ENCODE measurements at regions not wholly inside any gene's neighbourhood (a gene's known extent, or its start where the extent isn't known, plus 50 kb on each side); places are given as distances from the start of the nearest gene placed in this dataset.

- TF ChIP-seq CTCF (IDR thresholded peaks at IDR 0.05; ENCODE audit: insufficient read depth, low read depth, low read length) (no peak), EZH2 (IDR thresholded peaks at IDR 0.05; ENCODE audit: insufficient read depth, low read length) (no peak)
Measured at GRCh38 chr21:33174756-33175155, 55.0 kb upstream of the IFNAR2 start.
